H54 (cell line): ENCODE measurements at regions not wholly inside any gene's neighbourhood (a gene's known extent, or its start where the extent isn't known, plus 50 kb on each side); places are given as distances from the start of the nearest gene placed in this dataset.

Experiments used
- DNase-seq: peaks from one replicate; pipeline ENCODE4 v3.0.0; 2011; ENCODE audit warnings: low spot score, mixed read lengths; ENCODE audit not compliant: insufficient read length
- FAIRE-seq: peaks from 3 replicates; lab custom pipeline; 2011; peaks lifted over from hg19 to GRCh38; lab: Jason Lieb, UNC
- POLR2A ChIP-seq: IDR thresholded peaks from 2 replicates; pipeline ENCODE4 v1.6.1; 2011; ENCODE audit warnings: low read depth, mild to moderate bottlenecking, low read length

GRCh38 chr1:177600321-177600720 lies 369.5 kb downstream of the SEC16B start:
- no peak for TF ChIP-seq POLR2A
- FAIRE-seq (no peak), DNase-seq (no peak)

- DNase-seq (no peak), FAIRE-seq (no peak)
- TF ChIP-seq POLR2A, result no peak
These were observed 372.5 kb downstream of the SEC16B start for GRCh38 chr1:177597393-177597792.

DNA sequence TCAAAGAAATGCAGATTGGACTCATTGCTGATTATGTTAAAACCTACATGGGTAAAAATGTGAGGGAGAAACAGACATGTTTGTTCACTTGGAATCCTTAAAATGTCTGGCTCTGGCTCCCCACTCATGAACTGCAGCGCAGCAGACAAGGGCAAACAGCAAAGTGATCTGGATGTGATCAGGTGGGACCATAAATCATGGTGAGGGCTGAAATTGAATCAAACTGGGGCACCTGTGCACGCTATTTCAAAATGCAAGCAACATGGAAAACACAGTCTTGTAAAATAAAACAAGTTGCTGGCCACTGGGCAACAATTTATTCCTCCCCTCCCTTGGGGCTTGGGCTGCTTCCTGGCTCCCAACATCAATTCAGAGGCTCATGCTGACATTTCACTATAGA lies 373.4 kb downstream of the SEC16B start:
- TF ChIP-seq POLR2A, result no peak
- FAIRE-seq, result no peak
- no peak for DNase-seq

- FAIRE-seq, result no peak
- TF ChIP-seq POLR2A, result no peak
- DNase-seq, result no peak
These were observed 376.8 kb downstream of the SEC16B start for GRCh38 chr1:177593105-177593504.

DNA sequence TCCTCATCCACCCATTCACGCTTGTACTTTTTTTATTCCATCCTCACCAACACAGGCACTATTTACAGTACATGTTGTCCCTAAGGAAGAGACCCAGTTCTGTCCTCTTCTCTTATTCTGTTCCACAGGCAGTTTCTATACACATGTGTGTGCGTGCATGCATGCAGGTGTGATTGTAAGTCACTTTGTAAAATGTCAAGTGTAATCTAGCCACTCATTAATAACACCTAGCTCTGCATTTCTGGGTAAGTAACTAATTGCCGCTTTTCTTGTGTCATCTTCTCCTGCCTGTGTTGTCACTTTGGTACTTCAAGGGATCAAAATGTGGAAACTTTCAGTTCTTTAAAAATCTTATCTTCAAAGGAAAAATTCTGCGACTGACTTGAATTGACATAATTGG lies 377.2 kb downstream of the SEC16B start:
- DNase-seq (no peak), FAIRE-seq (no peak)
- TF ChIP-seq POLR2A, result no peak

DNA sequence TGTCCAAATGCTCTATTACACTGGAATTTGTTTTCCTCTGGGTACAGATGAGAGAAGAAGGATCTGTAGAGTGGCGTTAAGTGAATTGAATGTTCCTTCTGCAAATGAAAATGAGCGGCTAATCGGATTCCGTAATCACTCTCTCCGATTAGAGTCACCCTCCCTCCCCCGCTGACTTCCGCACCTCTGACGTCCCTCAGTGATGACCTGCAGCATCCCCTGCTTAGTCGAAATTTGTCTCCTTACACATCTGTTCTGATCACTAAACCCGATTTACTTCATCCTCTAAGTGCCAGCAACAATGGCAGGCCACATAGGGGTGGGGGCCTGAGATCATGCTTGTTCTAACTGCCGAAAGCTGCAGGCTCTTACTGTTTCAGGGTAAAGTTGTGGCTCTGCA lies 378.7 kb downstream of the SEC16B start:
- DNase-seq (no peak), FAIRE-seq (no peak)

DNA sequence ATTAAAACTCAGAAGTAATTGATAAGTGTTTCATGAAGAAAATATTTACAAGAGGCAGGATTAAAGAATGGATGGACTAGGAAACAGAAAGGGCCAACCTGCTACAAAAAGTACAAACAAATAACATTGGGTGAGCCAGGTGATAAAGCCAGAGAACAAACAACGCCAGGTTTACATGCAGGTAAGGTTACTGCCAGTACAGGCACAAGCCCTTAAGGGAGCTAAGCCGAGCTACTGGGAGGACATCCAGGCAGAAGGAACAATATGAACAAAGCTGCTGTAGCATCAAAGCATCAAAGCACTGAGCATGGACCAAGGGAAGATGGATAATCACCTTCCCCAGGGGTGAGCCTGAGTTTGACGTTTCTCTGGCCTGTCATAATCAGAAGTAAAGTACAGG lies 380.7 kb downstream of the SEC16B start:
- no peak for TF ChIP-seq POLR2A
- no peak for FAIRE-seq
- DNase-seq, result no peak

More for the DNA sequence above, 378.7 kb downstream of the SEC16B start:
- no peak for TF ChIP-seq POLR2A

GRCh38 chr1:177586429-177586828 lies 383.4 kb downstream of the SEC16B start:
- DNase-seq, result no peak
- no peak for FAIRE-seq
- TF ChIP-seq POLR2A, result no peak

DNA sequence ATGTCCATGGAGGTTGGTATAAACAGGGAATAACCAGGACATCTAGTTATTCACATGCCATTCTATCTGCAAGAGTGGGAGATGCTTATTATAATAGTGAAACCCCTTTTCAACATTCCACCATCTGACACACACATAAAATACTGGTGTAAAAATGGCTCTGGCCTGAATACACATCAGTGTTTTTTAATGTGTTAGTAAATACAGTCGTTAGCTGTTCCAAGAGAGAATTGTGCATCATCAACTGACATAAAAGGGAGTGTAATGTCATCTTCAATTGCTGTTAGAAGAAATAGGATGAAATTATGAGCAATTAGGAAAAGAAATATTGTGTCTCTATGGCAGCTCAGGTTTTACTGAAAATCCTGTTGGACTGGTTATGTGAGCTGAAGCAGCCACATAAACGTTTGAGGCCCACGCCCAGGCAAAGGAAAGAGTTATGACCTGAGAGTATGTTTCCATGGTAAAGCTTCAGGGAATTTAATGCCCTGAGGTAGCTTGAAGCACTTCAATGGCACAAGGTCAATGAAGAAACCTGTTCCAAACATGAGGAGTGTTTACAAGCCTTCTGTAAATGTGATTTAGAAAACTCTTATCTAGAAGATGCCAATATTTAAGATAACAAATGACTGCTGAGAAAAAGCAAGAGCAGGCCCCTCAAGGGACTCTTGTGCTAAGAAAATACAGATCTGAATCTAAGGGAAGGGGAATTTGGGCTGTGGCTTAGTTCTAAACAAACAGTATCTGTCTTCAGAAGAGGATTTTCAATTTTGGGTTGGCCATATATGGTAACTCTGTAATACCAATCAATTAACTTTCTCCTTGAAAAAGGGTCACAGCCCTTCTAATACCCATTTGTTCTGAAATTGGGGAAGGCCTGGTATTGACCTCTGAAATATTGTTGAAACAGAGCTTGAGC lies 384.3 kb downstream of the SEC16B start:
- no peak for TF ChIP-seq POLR2A
- no peak for FAIRE-seq

DNA sequence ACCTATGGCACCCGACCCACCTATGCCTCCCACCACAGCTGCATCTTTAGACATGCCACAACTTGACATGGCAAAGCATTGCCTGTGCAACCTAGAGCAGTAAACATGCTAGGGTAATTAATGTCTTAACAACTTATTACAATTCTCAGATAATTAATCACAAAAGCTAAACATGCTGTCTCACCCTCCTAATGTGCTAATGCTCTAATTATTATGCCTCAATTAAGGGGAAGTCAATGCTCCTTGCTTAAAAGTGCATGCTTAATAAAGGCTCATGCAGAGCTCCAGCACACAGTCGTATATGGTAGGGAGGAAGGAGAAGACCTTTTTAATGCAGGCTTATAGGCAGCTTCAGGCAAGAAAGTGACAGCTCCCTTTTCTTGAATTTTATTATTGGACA lies 396.0 kb downstream of the SEC16B start:
- FAIRE-seq (no peak), DNase-seq (no peak)
- TF ChIP-seq POLR2A, result no peak

More for the DNA sequence above, 384.3 kb downstream of the SEC16B start:
- DNase-seq, result no peak

- TF ChIP-seq POLR2A, result no peak
- DNase-seq (no peak), FAIRE-seq (no peak)
These were observed 398.3 kb downstream of the SEC16B start for GRCh38 chr1:177571485-177572076.

- DNase-seq (no peak), FAIRE-seq (no peak)
- TF ChIP-seq POLR2A, result no peak
These were observed 398.8 kb downstream of the SEC16B start for GRCh38 chr1:177571076-177571475.

GRCh38 chr1:177569476-177569875 lies 398.7 kb downstream of the BRINP2 start:
- no peak for TF ChIP-seq POLR2A
- no peak for FAIRE-seq

GRCh38 chr1:177568622-177569021 lies 397.9 kb downstream of the BRINP2 start:
- FAIRE-seq, result no peak
- TF ChIP-seq POLR2A, result no peak
- no peak for DNase-seq

More at GRCh38 chr1:177569476-177569875, 398.7 kb downstream of the BRINP2 start:
- no peak for DNase-seq
